ENCODE measurements at regions not wholly inside any gene's neighbourhood (a gene's known extent, or its start where the extent isn't known, plus 50 kb on each side); places are given as distances from the start of the nearest gene placed in this dataset.
"Not testable (repeated sequence)": the region's sequence is repeated elsewhere in the genome, so short reads cannot be mapped to it uniquely, and the experiment has no call there.

DNA sequence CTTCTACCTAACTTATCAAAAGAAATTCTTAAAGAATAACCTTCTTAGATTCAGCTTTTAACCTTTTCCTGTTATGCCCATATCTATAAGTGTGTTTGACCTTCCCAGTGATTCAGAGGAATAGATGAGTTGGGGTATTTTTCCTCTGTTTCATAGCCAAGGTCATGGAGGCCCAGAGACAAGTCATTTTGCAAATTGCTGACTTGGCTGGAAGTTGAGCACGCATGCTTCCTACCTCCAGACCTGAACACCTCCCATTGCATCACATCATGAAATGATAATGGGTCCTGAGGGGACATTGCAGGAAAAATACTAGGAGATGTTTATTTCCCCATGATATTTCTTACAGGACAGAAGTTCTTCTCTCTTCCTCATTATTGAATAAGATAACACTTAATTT, 158.6 kb upstream of the LMCD1 start:
- Histone ChIP-seq H3K9me3 (peaks cover 0 to 13% (median 3%) of the 10 kb centered on the region in 3 donors), H3K36me3 (no peaks in the 10 kb centered on the region), H3K27me3 (no peaks in the 10 kb centered on the region), H3K4me3 (no peak overlapping the region), H3K4me1 (peaks cover 0 to 14% (median 0%) of the 10 kb centered on the region in 4 donors), H3K27ac (no peak overlapping the region)
- no peak for DNase-seq
- intact Hi-C loops (cut with DNase I; ENCODE audit: low total_unique reads) = no loop called here
- TF ChIP-seq, protein P1, sequence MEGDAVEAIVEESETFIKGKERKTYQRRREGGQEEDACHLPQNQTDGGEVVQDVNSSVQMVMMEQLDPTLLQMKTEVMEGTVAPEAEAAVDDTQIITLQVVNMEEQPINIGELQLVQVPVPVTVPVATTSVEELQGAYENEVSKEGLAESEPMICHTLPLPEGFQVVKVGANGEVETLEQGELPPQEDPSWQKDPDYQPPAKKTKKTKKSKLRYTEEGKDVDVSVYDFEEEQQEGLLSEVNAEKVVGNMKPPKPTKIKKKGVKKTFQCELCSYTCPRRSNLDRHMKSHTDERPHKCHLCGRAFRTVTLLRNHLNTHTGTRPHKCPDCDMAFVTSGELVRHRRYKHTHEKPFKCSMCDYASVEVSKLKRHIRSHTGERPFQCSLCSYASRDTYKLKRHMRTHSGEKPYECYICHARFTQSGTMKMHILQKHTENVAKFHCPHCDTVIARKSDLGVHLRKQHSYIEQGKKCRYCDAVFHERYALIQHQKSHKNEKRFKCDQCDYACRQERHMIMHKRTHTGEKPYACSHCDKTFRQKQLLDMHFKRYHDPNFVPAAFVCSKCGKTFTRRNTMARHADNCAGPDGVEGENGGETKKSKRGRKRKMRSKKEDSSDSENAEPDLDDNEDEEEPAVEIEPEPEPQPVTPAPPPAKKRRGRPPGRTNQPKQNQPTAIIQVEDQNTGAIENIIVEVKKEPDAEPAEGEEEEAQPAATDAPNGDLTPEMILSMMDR (IDR thresholded peaks at IDR 0.05) = no peak

DNA sequence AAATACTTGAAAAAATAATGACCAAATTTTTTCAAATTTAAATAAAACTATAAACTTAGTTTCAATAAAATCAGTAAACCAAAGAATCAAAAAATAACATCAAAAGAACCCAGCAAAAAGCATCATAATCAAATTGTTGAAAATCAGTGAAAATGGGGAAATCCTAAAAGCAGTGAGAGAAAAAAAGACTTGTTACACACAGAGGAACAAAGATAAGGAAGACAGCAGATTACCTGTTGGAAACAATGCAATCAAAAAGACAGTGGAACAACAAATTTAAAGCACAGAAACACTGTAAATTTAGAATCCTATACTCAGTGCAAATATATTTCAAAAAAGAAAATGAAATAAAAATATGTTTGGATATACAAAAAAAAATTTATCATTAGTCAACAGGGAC, 156.2 kb upstream of the LMCD1 start:
- H3K27me3 ChIP-seq = no peaks in the 10 kb centered on the region
- no peak for DNase-seq
- intact Hi-C loops (cut with DNase I; ENCODE audit: low total_unique reads) = no loop called here
- peaks cover 0 to 13% (median 3%) of the 10 kb centered on the region in 3 donors for H3K9me3 ChIP-seq
- H3K27ac ChIP-seq = no peak overlapping the region
- H3K4me1 ChIP-seq = peaks cover 0 to 14% (median 0%) of the 10 kb centered on the region in 4 donors
- TF ChIP-seq, protein P1 (IDR thresholded peaks at IDR 0.05) = no peak
- H3K36me3 ChIP-seq = no peaks in the 10 kb centered on the region
- no peak overlapping the region for H3K4me3 ChIP-seq

DNA sequence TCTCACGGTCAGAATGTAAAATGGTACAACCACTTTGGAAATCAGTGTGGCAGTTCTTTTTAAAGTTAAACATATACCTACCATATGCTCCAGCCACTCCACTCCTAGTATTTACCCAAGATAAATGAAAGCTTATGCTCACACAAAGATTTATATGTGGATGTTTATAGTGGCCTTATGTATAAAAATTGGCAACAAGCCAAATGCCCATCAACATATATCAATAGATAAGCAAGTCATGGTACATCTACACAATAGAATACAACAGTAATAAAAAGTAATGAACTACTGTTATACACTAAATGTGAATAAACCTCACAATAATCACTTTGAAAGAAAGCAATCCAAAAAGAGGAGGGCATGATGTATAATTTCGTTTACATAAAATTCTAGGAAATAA, 153.5 kb upstream of the LMCD1 start:
- H3K27ac ChIP-seq = no peak overlapping the region
- no peak for DNase-seq
- intact Hi-C loops (cut with DNase I; ENCODE audit: low total_unique reads) = no loop called here
- peaks cover 0 to 13% (median 6%) of the 10 kb centered on the region in 3 donors for H3K9me3 ChIP-seq
- no peaks in the 10 kb centered on the region for H3K4me1 ChIP-seq
- TF ChIP-seq, protein P1 (IDR thresholded peaks at IDR 0.05) = no peak
- no peak overlapping the region for H3K4me3 ChIP-seq
- no peaks in the 10 kb centered on the region for H3K36me3 ChIP-seq
- H3K27me3 ChIP-seq = no peaks in the 10 kb centered on the region

DNA sequence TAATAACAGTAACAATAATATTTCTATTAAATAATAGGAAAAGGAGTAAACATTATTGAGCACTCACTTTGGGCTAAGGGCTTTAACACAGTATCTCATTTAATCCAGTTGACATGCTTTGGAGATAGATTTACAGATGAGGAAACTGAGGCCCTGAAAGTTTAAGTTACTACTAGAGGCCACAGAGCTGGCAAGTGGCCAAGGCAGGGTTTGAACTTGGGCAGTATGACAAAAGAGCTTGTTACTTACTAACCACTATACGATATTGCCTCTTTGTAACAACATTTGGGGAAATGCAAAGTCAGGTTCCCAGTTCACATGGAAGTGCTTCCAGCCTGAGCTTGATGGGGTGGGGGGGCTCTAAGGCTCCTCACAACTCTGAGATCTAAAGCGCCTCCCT, 149.1 kb upstream of the LMCD1 start:
- no peak for DNase-seq
- Histone ChIP-seq H3K27ac (no peak overlapping the region), H3K36me3 (no peaks in the 10 kb centered on the region), H3K9me3 (peaks cover 0 to 3% (median 0%) of the 10 kb centered on the region in 3 donors), H3K4me1 (no peaks in the 10 kb centered on the region), H3K27me3 (no peaks in the 10 kb centered on the region), H3K4me3 (no peak overlapping the region)
- intact Hi-C loops (cut with DNase I; ENCODE audit: low total_unique reads) = no loop called here
- TF ChIP-seq, protein P1 (IDR thresholded peaks at IDR 0.05) = no peak

DNA sequence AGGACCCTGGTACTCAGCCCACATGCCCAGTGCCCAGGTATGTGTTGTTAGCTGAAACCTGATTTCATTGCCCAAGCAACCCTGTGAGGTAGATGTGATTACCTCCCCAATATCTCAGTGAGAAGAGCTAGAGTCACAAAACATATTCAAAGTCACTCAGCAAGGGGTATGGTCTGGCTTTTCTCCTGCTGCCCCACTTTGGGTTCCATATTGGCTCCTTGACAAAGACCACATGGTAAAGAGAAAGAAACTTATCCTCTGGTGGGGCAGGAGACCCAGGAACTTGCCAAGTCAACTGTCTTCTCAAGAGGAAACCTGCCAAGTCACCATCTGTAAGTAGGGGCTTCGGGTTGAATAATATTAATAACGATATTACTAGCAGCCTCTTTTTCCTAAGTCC, 148.3 kb upstream of the LMCD1 start:
- TF ChIP-seq, protein P1 (IDR thresholded peaks at IDR 0.05) = no peak

DNA sequence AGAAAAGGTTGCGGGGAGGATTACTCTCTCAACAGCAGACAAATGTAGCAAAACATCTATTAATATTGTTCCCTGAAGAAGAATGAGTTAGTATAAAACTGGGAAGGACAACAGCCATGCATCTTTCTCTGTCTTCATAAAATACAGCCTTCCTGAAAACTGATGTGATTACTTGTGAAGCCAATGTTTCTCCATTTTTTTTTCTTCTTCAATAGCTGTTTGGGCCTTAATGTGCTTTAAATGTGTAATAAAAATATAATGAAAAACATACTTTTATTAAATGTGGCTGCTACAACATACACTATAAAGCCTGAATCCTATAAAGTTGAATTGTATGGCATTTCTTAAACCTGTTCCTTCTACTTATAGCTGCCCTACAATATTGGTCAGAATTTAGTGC, 146.3 kb upstream of the LMCD1 start:
- H3K27me3 ChIP-seq = no peaks in the 10 kb centered on the region
- no peak for DNase-seq
- peaks cover 0 to 3% (median 0%) of the 10 kb centered on the region in 3 donors for H3K9me3 ChIP-seq
- H3K27ac ChIP-seq = no peak overlapping the region
- H3K36me3 ChIP-seq = no peaks in the 10 kb centered on the region
- TF ChIP-seq, protein P1 (IDR thresholded peaks at IDR 0.05) = no peak
- H3K4me1 ChIP-seq = no peaks in the 10 kb centered on the region
- no peak overlapping the region for H3K4me3 ChIP-seq
- intact Hi-C loops (cut with DNase I; ENCODE audit: low total_unique reads) = no loop called here

More for the DNA sequence above, 148.3 kb upstream of the LMCD1 start:
- H3K27me3 ChIP-seq = no peaks in the 10 kb centered on the region
- intact Hi-C loops (cut with DNase I; ENCODE audit: low total_unique reads) = no loop called here
- H3K9me3 ChIP-seq = peaks cover 0 to 3% (median 0%) of the 10 kb centered on the region in 3 donors
- H3K4me1 ChIP-seq = no peaks in the 10 kb centered on the region
- H3K36me3 ChIP-seq = no peaks in the 10 kb centered on the region
- DNase-seq = no peak
- no peak overlapping the region for H3K27ac ChIP-seq
- no peak overlapping the region for H3K4me3 ChIP-seq

DNA sequence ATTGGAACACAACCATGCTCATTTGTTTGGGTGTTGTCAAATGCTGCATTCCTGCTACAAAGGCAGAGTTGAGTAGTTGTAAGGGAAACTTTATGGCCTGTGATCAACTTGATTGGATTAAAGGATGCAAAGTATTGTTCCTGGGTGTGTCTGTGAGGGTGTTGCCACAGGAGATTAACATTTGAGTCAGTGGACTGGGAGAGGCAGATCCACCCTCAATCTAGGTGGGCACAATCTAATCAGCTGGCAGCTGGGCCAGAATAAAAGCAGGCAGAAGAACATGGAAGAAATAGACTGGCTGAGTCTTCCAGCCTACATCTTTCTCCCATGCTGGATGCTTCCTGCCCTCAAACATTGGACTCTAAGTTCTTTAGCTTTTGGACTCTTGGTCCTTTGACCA, 145.6 kb upstream of the LMCD1 start:
- H3K36me3 ChIP-seq; H3K27ac ChIP-seq; H3K9me3 ChIP-seq; H3K4me1 ChIP-seq; H3K4me3 ChIP-seq; H3K27me3 ChIP-seq; intact Hi-C loops (cut with DNase I; ENCODE audit: low total_unique reads); DNase-seq: not testable (repeated sequence)
